HG03045 (cell line): ENCODE measurements at regions not wholly inside any gene's neighbourhood (a gene's known extent, or its start where the extent isn't known, plus 50 kb on each side); places are given as distances from the start of the nearest gene placed in this dataset.
"Not testable (repeated sequence)": the region's sequence is repeated elsewhere in the genome, so short reads cannot be mapped to it uniquely, and the experiment has no call there.

Source experiments
- ATAC-seq: cut with Tn5 transposase; IDR thresholded peaks from one replicate; pipeline ENCODE4 v1.9.1; 2021; ENCODE audit warnings: mild to moderate bottlenecking, moderate library complexity; ENCODE audit not compliant: unreplicated experiment

GRCh38 chr13:62278271-62278670 is 862.6 kb upstream of the PCDH20 start:
- no peak for ATAC-seq

GRCh38 chr13:62251734-62252133 is 836.1 kb upstream of the PCDH20 start:
- no peak for ATAC-seq

GRCh38 chr13:62250501-62251201 is 835.0 kb upstream of the PCDH20 start:
- ATAC-seq: no peak

GRCh38 chr13:62246581-62246980 is 830.9 kb upstream of the PCDH20 start:
- ATAC-seq: no peak

- ATAC-seq: no peak
Measured at GRCh38 chr13:62243106-62243505, 827.5 kb upstream of the PCDH20 start.

- ATAC-seq: no peak
Measured at GRCh38 chr13:62234780-62235440, 819.3 kb upstream of the PCDH20 start.

- no peak for ATAC-seq
Measured at GRCh38 chr13:62210951-62211350, 795.3 kb upstream of the PCDH20 start.

- peak; percentile 80 for ATAC-seq
Measured at GRCh38 chr13:62209529-62209928, 793.9 kb upstream of the PCDH20 start.

- no peak for ATAC-seq
Measured at GRCh38 chr13:62207388-62207787, 791.7 kb upstream of the PCDH20 start.

GRCh38 chr13:62206165-62206564 is 790.5 kb upstream of the PCDH20 start:
- ATAC-seq: no peak

GRCh38 chr13:62205273-62205672 is 789.6 kb upstream of the PCDH20 start:
- no peak for ATAC-seq

GRCh38 chr13:62194371-62194770 is 778.7 kb upstream of the PCDH20 start:
- ATAC-seq: no peak

GRCh38 chr13:62193919-62194318 is 778.3 kb upstream of the PCDH20 start:
- no peak for ATAC-seq

GRCh38 chr13:62185631-62186255 is 770.1 kb upstream of the PCDH20 start:
- no peak for ATAC-seq

GRCh38 chr13:62176051-62176450 is 760.4 kb upstream of the PCDH20 start:
- no peak for ATAC-seq

GRCh38 chr13:62173958-62174357 is 758.3 kb upstream of the PCDH20 start:
- no peak for ATAC-seq

- no peak for ATAC-seq
Measured at GRCh38 chr13:62171697-62172096, 756.0 kb upstream of the PCDH20 start.

- no peak for ATAC-seq
Measured at GRCh38 chr13:62168891-62169290, 753.2 kb upstream of the PCDH20 start.

GRCh38 chr13:62167650-62168172 is 752.1 kb upstream of the PCDH20 start:
- no peak for ATAC-seq

GRCh38 chr13:62162860-62163259 is 747.2 kb upstream of the PCDH20 start:
- ATAC-seq: no peak

GRCh38 chr13:62158520-62158919 is 742.9 kb upstream of the PCDH20 start:
- no peak for ATAC-seq

GRCh38 chr13:62151724-62152123 is 736.1 kb upstream of the PCDH20 start:
- ATAC-seq: not testable (repeated sequence)
